T-helper 1 cell treated with Interleukin-12 subunit alpha and Interleukin-12 subunit beta and Interleukin-4 antibody, amounts not matched to agents 30 ng/mL and 1 ng/mL, for 36 hours (primary cell): ENCODE measurements at regions not wholly inside any gene's neighbourhood (a gene's known extent, or its start where the extent isn't known, plus 50 kb on each side); places are given as distances from the start of the nearest gene placed in this dataset.

Experiments used
- intact Hi-C: fragments of 100-400 bp; cut with micrococcal nuclease; formaldehyde crosslinking; loops from one replicate; pipeline ENCODE4 v1.15.1; 2024

DNA sequence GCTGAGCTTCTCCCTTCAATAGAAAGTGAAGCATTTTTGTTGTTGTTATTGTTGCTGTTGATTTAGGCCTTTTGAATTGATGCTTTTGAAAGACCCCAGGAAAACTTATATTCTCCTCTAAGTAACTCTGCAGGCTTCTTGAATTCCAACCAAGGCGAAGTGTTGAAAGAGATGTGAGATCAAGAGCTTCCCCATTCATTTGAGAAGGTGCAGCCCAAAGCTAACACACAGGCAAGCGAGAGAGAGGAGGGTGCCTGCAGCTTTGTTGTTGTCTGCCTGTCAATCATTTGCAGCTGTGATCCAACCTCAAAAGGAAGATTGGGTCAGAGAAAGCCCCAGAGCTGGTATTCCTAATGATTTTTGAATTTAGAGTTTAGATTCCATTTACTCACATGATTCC lies 963.6 kb upstream of the CNTNAP5 start:
- intact Hi-C loops, result no loop called here

DNA sequence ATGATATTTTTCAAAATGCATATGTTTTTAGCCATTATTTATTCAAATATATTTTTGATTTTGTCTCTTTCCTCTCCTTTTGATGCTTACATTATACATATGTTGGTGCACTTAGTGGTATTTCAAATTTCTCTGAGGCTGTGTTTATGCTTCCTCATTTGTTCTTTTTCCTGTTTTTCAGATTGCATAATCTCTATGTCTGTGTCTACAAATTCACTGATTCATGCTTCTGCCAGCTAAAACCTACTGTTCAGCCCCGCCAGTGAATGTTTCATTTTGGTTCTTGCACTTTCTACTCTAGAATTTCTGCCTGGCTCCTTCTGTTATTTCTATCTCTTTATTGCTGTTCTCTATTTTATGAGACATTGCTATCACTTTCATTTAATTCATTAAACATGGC lies 951.7 kb upstream of the CNTNAP5 start:
- intact Hi-C loops, result no loop called here

DNA sequence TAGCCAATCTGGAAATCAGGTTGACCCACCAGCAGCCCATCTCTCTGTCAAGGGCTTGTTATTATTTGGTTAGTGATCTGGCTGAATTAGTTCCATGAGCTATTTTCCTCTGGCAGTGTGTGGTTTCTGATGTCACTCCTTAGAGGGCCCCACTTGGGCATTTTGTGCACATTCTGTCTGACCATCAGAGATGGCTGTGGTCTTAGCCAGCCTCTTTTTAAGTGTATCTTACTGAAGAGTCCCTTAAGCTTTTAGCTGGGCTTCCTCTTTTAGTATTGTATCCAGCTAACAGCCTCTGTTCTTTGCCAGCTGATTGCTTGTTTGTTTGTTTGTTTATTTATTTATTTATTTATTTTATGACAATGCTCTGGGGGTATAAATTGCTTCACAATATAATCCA lies 951.1 kb upstream of the CNTNAP5 start:
- intact Hi-C loops, result no loop called here

- intact Hi-C loops, result no loop called here
Observed at GRCh38 chr2:123077101-123077500, 948.0 kb upstream of the CNTNAP5 start.

DNA sequence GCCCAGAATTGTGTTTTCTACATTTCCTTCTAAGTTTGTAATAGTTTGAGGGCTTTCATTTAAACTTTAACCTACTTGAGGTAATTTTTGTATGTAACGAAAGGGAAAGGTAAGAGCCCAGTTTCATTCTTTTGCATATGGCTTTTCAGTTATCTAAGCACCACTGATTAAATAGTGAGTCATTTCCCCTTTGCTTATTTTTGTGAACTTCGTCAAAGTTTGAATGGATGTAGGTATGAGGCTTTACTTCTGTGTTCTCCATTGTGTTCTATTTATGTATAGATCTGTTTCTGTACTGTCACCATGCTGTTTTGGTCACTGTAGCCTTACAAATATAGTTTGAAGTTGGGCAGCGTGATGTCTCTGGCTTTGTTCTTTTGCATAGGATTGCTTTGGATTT lies 944.8 kb upstream of the CNTNAP5 start:
- intact Hi-C loops, result no loop called here

DNA sequence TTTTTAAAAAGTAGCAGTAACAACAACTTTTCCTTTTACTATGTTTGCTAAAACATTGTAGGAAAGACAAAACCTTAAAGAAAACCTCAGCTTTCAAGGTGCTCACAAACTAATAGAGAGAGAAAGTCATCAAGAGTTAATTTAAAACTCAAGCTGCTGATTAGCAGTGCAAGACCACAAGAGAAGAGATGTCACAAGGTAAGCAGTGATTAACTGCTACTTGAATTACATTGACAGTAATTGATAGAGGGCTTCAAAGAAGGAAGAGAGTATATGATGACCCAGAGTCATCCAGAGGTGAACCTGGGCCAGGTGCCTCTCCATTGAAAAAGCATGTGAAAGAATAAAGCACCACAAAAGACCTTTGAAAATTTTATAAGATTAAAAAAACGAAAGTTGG lies 939.6 kb upstream of the CNTNAP5 start:
- intact Hi-C loops, result no loop called here

DNA sequence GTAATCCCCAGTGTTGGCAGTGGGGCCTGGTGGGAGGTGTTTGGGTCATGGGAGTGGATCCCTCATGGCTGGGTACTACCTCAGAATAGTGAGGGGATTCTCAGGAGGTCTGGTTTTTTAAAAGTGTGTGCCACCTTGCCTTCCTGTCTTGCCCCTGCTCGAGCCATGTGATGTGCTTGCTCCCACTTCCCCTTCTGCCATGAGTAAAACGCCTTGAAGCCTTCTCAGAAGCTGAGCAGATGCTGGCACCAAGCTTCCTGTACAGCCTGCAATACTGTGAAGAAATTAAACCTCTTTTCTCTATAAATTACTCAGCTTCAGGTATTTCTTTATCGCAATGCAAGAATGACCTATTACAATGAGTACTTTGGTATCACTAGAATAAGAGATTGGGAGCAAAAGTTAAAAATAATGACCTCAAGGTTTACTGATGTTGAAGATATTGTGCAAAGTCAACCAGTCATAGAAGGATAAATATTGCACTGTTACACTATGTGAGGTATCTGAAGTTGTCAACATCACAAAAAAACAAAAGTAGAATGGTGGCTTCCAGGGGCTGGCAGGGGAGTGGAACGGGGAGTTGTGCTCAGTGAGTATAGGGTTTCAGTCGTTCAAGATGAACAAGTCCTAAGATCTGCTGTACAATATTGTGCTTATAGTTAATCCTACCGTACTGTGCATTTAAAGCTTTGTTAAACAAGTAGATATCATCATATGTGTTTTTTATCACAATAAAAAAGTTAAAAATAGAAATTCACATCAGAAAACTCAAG lies 938.3 kb upstream of the CNTNAP5 start:
- intact Hi-C loops, result no loop called here

DNA sequence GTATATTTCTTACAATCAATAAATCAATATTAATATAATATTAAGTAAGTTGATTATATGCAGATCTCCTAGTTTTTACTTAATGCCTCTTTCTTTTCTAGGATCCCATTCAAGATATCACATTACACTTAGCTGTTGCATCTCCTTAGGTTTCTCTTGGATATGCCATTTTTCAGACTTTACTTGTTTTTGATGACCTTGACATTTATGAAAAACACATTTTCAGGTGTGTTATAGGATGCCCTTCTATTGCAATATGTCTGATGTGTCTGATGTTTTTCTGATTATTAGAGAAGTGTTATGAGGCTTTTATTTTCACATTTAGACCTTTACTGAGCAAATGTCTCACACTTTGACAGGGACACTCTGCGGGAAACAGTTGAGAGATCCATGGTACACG lies 933.6 kb upstream of the CNTNAP5 start:
- intact Hi-C loops, result no loop called here

- intact Hi-C loops, result no loop called here
Observed at GRCh38 chr2:123093199-123093598, 931.9 kb upstream of the CNTNAP5 start.

DNA sequence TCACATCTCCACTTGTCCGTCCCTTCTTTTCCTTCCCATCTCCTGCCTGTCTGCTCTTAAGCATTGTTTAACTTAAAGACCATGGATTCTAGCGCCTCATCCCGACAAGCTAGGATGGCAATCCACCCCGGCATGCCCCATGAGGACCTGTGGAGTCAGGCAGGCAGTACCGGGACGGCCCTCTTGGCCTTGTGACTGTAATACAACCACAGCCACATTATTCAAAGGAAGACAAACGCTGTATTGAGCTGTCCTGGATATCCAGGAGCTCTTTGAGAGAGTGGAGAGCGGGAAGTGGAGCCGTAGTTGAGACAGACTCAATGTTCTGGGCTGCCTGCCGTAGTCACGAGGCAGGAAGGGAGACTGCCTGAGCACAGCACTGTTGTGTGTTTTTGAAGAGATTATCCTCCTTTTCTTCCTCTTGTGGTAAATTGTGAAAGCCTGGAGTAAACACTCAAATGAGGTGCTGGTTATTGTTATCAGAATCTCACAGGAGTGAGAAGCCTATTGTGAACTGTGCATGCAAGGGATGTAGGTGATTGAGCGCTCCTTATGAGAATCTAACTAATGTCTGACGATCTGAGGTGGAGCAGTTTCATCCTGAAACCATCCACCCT lies 929.8 kb upstream of the CNTNAP5 start:
- intact Hi-C loops, result no loop called here

DNA sequence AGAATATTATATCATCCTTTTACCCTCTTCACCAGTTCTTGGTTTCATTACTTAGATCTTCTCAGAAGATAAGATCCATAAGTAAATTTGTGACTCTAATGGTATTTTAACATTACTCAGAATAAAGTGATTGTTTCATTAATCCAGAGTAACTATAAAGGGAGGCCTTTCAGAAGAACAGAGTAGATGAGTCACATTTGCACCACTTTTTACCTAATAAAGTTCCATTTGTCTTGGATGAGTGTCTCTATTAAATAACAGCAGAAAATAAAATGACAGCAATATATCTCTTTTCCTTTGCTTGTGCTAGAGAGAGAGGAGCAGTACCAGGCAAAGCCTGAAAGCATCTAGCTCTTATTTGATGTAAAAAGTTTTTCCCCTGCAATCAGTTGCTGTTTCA lies 926.5 kb upstream of the CNTNAP5 start:
- intact Hi-C loops, result no loop called here

- intact Hi-C loops, result no loop called here
Observed at GRCh38 chr2:123101434-123101833, 923.7 kb upstream of the CNTNAP5 start.

GRCh38 chr2:123103902-123104301 lies 921.2 kb upstream of the CNTNAP5 start:
- intact Hi-C loops, result no loop called here

DNA sequence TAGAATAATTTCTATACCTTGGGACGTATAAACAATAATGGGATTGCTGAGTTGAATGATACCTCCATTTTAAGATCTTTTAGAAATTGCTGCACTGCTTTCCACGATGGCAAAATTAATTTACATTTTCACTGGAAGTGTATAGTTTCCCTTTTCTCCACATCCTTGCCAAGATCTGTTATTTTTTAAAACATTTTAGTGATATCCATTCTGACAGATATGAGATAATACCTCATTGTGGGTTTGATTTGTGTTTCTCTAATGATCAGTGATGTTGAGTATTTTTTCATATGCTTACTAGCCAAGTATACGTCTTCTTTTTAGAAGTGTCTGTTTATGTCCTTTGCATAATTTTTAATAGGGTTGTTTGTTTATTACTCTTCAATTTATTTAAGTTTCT lies 908.5 kb upstream of the CNTNAP5 start:
- intact Hi-C loops, result no loop called here

- intact Hi-C loops, result no loop called here
Observed at GRCh38 chr2:123127236-123127635, 897.9 kb upstream of the CNTNAP5 start.

- intact Hi-C loops, result no loop called here
Observed at GRCh38 chr2:123128951-123129350, 896.1 kb upstream of the CNTNAP5 start.

- intact Hi-C loops, result no loop called here
Observed at GRCh38 chr2:123136419-123136818, 888.7 kb upstream of the CNTNAP5 start.

DNA sequence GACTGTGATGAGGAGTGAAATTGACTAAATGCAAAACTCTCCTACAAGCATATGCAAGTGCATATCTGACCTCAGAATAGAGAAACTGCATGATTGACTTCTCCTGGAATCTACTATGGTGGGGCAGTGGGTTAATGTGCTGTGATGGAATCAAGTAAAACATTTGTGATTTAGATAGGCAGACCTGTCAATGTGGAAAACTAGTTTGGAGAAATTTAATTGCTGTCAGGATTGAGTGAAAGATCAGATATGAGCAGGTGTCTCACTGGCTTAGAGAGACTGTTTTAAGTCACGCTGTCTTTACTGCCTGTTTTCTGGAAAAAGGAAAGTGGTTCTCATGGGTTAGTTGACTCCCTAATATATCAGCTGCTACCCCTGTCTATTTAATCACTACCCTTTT lies 881.0 kb upstream of the CNTNAP5 start:
- intact Hi-C loops, result no loop called here

DNA sequence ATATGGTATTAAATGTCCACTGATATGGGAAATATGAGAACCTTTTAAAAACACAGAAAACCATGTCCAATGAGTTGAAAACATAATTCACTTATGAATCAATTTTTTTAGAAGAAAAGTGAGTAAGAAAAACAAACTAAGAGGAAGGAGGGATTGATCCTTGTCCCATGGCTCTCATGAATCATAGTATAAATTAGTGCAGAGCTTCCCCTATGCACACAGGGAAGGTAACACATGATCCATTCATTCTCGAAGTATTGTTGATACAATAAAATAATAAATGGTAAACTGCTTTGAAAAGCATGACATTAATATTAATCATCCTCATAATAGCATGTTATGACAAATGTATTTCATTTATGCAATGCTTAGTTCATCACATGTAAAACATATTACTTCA lies 872.0 kb upstream of the CNTNAP5 start:
- intact Hi-C loops, result no loop called here

DNA sequence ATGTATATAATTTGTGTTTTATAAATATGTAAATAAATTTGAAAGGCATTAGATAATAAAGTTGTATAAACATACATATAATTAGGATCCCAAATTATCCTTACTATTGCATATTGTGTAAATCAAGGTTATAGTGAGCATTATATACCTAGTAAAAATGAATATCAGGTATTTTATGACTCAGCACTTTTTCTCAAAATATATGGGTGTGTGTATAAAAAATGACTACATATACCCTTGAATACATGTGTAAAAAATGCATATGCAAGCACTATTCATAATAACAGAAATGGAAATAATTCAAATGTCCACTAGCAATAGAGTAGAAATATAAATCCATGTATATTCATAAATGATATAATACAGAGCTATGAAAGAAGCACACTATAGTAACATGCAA lies 870.9 kb upstream of the CNTNAP5 start:
- intact Hi-C loops, result no loop called here

DNA sequence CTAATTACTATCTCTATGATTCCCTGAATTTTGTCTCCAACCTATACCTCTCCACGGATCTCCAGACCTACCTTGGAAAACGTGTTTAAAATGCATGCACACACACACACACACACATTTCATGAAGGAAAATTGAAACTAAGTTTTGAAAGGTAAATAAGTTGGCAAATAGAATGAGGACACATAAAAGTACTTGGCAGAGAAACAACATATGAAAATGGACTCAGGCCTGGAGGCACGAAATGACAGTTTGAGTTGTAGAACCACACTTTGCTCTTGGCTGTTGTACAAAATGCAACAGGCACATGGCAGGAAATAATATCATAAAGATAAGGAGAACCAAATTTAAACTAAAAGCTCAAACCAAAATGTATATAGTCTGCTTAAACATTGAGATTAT lies 868.1 kb upstream of the CNTNAP5 start:
- intact Hi-C loops, result no loop called here

DNA sequence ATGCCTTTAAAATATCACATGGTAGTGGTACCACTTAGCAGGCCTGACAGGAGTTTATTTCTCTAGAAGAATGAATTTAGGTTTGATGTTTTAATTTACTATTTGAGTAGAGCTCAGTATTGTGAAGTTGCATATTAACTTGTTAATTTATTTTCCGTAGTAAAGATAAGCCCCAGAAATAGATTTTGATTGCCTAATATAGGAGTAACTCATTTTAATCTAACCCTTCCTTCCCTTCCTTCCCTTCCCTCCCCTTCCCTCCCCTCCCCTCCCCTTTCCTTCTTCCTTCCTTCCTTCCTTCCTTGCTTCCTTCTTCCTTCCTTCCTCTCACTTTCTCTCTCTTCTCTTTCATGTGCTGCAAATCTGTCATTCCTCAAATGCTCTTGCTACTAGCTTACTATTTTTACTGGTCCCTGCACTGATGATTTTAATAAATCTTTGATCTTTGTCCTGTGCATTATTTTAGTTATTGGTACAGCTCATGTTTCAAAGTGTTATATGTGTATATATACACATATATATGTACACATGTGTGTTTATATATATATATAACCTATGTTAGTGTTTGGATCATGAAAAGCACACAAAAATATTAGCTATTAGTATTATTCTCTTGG lies 862.6 kb upstream of the CNTNAP5 start:
- intact Hi-C loops, result no loop called here

DNA sequence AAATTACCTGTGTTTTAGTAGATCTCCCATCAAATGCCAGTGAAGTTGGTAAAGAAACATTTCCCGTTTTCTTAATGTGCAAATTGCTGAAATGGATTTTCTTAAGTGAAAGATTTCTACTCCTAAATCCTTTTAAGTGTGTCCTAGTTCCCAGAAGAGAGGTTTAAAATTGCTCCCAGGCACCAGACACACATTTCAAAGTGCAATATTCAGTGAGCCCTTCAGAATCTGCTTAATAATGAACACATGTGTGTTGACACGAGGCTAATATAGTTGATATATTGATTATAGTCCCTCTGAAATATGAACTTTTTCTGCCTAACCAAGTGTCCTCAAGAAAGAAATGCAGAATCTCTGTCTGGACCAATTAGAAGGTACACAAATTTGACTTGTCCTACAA lies 861.7 kb upstream of the CNTNAP5 start:
- intact Hi-C loops, result no loop called here
